ENCODE measurements at regions not wholly inside any gene's neighbourhood (a gene's known extent, or its start where the extent isn't known, plus 50 kb on each side); places are given as distances from the start of the nearest gene placed in this dataset.
A peak's percentile ranks its signal among the peaks of the same experiment; 100 is the strongest.

- Histone ChIP-seq H3K9ac (ENCODE audit: low read depth in 1 of 3, low read length in 3 of 3) (no peak overlapping the region), H3K27ac (ENCODE audit: low read depth, low read length) (no peak overlapping the region), H3K27me3 (ENCODE audit: control insufficient read depth in 3 of 3, insufficient read depth in 3 of 3, low read length in 3 of 3) (no peaks in the 10 kb centered on the region), H3K4me1 (ENCODE audit: control insufficient read depth in 3 of 3, insufficient read depth in 3 of 3, low read length in 3 of 3) (no peaks in the 10 kb centered on the region), H3K36me3 (ENCODE audit: control insufficient read depth in 3 of 3, insufficient read depth in 3 of 3, low read length in 3 of 3) (no peaks in the 10 kb centered on the region), H3K4me3 (ENCODE audit: low read length in 3 of 3) (no peak overlapping the region), H3K9me3 (ENCODE audit: control insufficient read depth in 3 of 3, low read length in 3 of 3) (no peaks in the 10 kb centered on the region)
Measured at GRCh38 chr2:9681427-9681817, 50.6 kb upstream of the YWHAQ start.

DNA sequence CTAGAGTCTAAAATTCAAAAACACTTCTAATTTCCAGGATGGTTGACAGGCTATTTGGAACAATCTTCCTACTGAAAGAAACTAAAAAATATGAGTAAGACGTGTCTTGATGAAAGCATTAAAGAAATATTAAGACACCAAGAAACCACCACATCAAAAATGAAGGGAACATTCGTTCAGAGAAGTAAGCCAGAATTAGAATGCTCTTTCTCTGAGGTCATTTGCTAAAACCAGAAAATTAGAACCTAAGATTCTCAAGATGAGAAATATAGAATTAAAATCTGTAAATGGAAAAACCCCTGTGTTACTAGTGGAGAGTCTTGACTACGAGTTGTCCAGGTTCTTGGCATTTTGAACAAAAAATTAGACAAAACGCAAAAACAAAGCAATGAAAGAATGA, 54.8 kb upstream of the YWHAQ start:
- Histone ChIP-seq H3K4me3 (ENCODE audit: low read length in 3 of 3) (no peak overlapping the region), H3K27ac (ENCODE audit: low read depth, low read length) (no peak overlapping the region), H3K27me3 (ENCODE audit: control insufficient read depth in 3 of 3, insufficient read depth in 3 of 3, low read length in 3 of 3) (no peaks in the 10 kb centered on the region), H3K9ac (ENCODE audit: low read depth in 1 of 3, low read length in 3 of 3) (no peak overlapping the region), H3K36me3 (ENCODE audit: control insufficient read depth in 3 of 3, insufficient read depth in 3 of 3, low read length in 3 of 3) (no peaks in the 10 kb centered on the region), H3K9me3 (ENCODE audit: control insufficient read depth in 3 of 3, low read length in 3 of 3) (no peaks in the 10 kb centered on the region), H3K4me1 (ENCODE audit: control insufficient read depth in 3 of 3, insufficient read depth in 3 of 3, low read length in 3 of 3) (peaks cover 0 to 2% (median 0%) of the 10 kb centered on the region in 3 donors)

GRCh38 chr2:9686061-9686460, 55.3 kb upstream of the YWHAQ start:
- H3K27me3 ChIP-seq (ENCODE audit: control insufficient read depth in 3 of 3, insufficient read depth in 3 of 3, low read length in 3 of 3): no peaks in the 10 kb centered on the region
- H3K4me3 ChIP-seq (ENCODE audit: low read length in 3 of 3): no peak overlapping the region
- no peaks in the 10 kb centered on the region for H3K36me3 ChIP-seq (ENCODE audit: control insufficient read depth in 3 of 3, insufficient read depth in 3 of 3, low read length in 3 of 3)
- H3K27ac ChIP-seq (ENCODE audit: low read depth, low read length): no peak overlapping the region
- peaks cover 0 to 2% (median 0%) of the 10 kb centered on the region in 3 donors for H3K4me1 ChIP-seq (ENCODE audit: control insufficient read depth in 3 of 3, insufficient read depth in 3 of 3, low read length in 3 of 3)
- H3K9me3 ChIP-seq (ENCODE audit: control insufficient read depth in 3 of 3, low read length in 3 of 3): no peaks in the 10 kb centered on the region
- H3K9ac ChIP-seq (ENCODE audit: low read depth in 1 of 3, low read length in 3 of 3): no peak overlapping the region

GRCh38 chr2:9690252-9690651, 59.5 kb upstream of the YWHAQ start:
- H3K36me3 ChIP-seq (ENCODE audit: control insufficient read depth in 3 of 3, insufficient read depth in 3 of 3, low read length in 3 of 3): no peaks in the 10 kb centered on the region
- H3K4me3 ChIP-seq (ENCODE audit: low read length in 3 of 3): no peak overlapping the region
- no peaks in the 10 kb centered on the region for H3K27me3 ChIP-seq (ENCODE audit: control insufficient read depth in 3 of 3, insufficient read depth in 3 of 3, low read length in 3 of 3)
- no peak overlapping the region for H3K9ac ChIP-seq (ENCODE audit: low read depth in 1 of 3, low read length in 3 of 3)
- H3K9me3 ChIP-seq (ENCODE audit: control insufficient read depth in 3 of 3, low read length in 3 of 3): no peaks in the 10 kb centered on the region
- H3K27ac ChIP-seq (ENCODE audit: low read depth, low read length): no peak overlapping the region
- H3K4me1 ChIP-seq (ENCODE audit: control insufficient read depth in 3 of 3, insufficient read depth in 3 of 3, low read length in 3 of 3): peaks cover 18 to 23% (median 22%) of the 10 kb centered on the region in 3 donors

GRCh38 chr2:9690716-9691498, 60.1 kb upstream of the YWHAQ start:
- H3K27ac ChIP-seq (ENCODE audit: low read depth, low read length): no peak overlapping the region

DNA sequence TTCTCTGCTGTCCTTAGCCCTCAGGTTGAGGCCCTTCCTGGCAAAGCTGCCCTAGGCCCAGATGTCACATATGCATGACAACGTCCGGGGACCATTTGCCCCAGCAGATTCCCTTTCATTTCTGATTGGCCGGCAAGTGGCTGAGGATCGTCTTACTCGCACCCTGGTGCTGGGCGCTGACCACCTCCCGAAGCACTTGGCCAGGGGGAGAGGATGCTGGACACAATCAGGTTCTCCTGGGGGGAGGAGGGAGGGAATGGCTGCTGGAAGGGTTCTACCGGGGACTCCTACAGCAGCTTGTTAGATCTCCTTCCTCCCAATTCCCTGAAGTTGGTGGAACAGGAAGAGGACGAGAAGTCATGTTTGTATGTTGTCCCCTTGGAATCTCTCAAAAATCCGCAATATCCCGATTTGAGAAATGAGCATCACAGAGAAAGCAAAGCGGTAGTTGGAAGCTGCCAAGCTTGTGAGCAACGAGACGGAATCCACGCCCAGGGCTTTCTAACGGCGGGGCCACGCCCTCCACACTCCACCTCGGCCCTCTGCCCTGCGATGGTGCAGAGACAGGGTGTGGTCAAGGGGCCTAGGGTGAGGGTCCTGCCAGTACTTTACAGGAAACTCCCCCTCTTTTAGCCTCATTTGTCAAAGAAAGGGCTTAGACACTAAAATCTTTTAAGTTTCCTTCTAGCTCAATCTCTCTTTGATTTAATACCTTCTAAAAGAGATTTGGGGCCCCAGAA, 61.8 kb upstream of the YWHAQ start:
- peaks cover 18 to 25% (median 22%) of the 10 kb centered on the region in 3 donors for H3K4me1 ChIP-seq (ENCODE audit: control insufficient read depth in 3 of 3, insufficient read depth in 3 of 3, low read length in 3 of 3)
- H3K27ac ChIP-seq (ENCODE audit: low read depth, low read length): peak overlapping the region; percentile 98
- H3K27me3 ChIP-seq (ENCODE audit: control insufficient read depth in 3 of 3, insufficient read depth in 3 of 3, low read length in 3 of 3): no peaks in the 10 kb centered on the region
- H3K4me3 ChIP-seq (ENCODE audit: low read length in 3 of 3): peak overlapping the region; percentile 56 to 72 (median 60)
- H3K36me3 ChIP-seq (ENCODE audit: control insufficient read depth in 3 of 3, insufficient read depth in 3 of 3, low read length in 3 of 3): no peaks in the 10 kb centered on the region
- peak overlapping the region; percentile 76 to 86 (median 76) for H3K9ac ChIP-seq (ENCODE audit: low read depth in 1 of 3, low read length in 3 of 3)
- no peaks in the 10 kb centered on the region for H3K9me3 ChIP-seq (ENCODE audit: control insufficient read depth in 3 of 3, low read length in 3 of 3)

More at GRCh38 chr2:9690716-9691498, 60.1 kb upstream of the YWHAQ start:
- no peaks in the 10 kb centered on the region for H3K27me3 ChIP-seq (ENCODE audit: control insufficient read depth in 3 of 3, insufficient read depth in 3 of 3, low read length in 3 of 3)
- no peak overlapping the region for H3K4me3 ChIP-seq (ENCODE audit: low read length in 3 of 3)
- H3K9me3 ChIP-seq (ENCODE audit: control insufficient read depth in 3 of 3, low read length in 3 of 3): no peaks in the 10 kb centered on the region
- H3K9ac ChIP-seq (ENCODE audit: low read depth in 1 of 3, low read length in 3 of 3): no peak overlapping the region
- no peaks in the 10 kb centered on the region for H3K36me3 ChIP-seq (ENCODE audit: control insufficient read depth in 3 of 3, insufficient read depth in 3 of 3, low read length in 3 of 3)
- H3K4me1 ChIP-seq (ENCODE audit: control insufficient read depth in 3 of 3, insufficient read depth in 3 of 3, low read length in 3 of 3): peaks cover 18 to 23% (median 22%) of the 10 kb centered on the region in 3 donors

DNA sequence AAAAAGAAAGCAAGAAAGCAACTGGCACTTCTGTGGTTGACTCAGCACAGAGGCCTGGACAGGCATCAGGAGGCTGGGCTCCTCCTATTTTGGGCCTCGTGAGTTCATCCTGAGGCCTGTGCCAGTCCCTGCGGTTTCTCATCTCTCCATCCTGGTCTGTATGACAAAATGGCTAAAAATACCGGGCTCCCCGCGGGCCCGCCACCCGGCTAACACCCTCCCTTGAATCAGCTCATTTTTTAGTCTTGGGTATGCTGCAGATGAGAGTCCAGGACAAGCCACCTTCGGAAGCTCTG, 62.3 kb upstream of the YWHAQ start:
- Histone ChIP-seq H3K9me3 (ENCODE audit: control insufficient read depth in 3 of 3, low read length in 3 of 3) (no peaks in the 10 kb centered on the region), H3K36me3 (ENCODE audit: control insufficient read depth in 3 of 3, insufficient read depth in 3 of 3, low read length in 3 of 3) (no peaks in the 10 kb centered on the region), H3K9ac (ENCODE audit: low read depth in 1 of 3, low read length in 3 of 3) (peak overlapping the region; percentile 76 to 86 (median 77)), H3K27ac (ENCODE audit: low read depth, low read length) (peak overlapping the region; percentile 98), H3K4me1 (ENCODE audit: control insufficient read depth in 3 of 3, insufficient read depth in 3 of 3, low read length in 3 of 3) (peaks cover 18 to 25% (median 22%) of the 10 kb centered on the region in 3 donors), H3K27me3 (ENCODE audit: control insufficient read depth in 3 of 3, insufficient read depth in 3 of 3, low read length in 3 of 3) (no peaks in the 10 kb centered on the region), H3K4me3 (ENCODE audit: low read length in 3 of 3) (peak overlapping the region; percentile 56 to 72 (median 59))

DNA sequence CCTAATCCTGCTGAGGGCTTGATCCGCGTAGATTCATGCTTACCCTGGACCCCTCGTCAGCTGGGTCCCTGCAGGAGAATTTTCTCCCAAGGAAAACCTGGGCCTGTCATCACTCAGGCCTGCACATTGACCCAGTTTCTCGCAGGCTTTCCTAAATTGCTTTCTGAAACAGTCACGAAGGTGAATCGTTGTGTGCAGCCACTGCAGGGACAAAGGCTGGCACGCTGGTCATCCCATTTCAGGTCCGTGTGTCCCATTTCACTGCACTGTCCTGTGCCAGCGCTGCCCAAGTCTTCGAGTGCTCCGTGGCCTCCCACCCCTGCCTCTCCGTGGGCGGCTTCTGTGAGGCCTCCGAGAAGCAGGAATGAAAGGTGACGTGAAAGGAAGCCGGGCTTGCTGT, 62.8 kb upstream of the YWHAQ start:
- H3K27ac ChIP-seq (ENCODE audit: low read depth, low read length): peak overlapping the region; percentile 98
- H3K4me3 ChIP-seq (ENCODE audit: low read length in 3 of 3): peak overlapping the region; percentile 7 to 56 (median 30)
- H3K4me1 ChIP-seq (ENCODE audit: control insufficient read depth in 3 of 3, insufficient read depth in 3 of 3, low read length in 3 of 3): peaks cover 18 to 25% (median 22%) of the 10 kb centered on the region in 3 donors
- H3K9ac ChIP-seq (ENCODE audit: low read depth in 1 of 3, low read length in 3 of 3): peak overlapping the region; percentile 75 to 86 (median 77)
- H3K27me3 ChIP-seq (ENCODE audit: control insufficient read depth in 3 of 3, insufficient read depth in 3 of 3, low read length in 3 of 3): no peaks in the 10 kb centered on the region
- no peaks in the 10 kb centered on the region for H3K9me3 ChIP-seq (ENCODE audit: control insufficient read depth in 3 of 3, low read length in 3 of 3)
- no peaks in the 10 kb centered on the region for H3K36me3 ChIP-seq (ENCODE audit: control insufficient read depth in 3 of 3, insufficient read depth in 3 of 3, low read length in 3 of 3)

DNA sequence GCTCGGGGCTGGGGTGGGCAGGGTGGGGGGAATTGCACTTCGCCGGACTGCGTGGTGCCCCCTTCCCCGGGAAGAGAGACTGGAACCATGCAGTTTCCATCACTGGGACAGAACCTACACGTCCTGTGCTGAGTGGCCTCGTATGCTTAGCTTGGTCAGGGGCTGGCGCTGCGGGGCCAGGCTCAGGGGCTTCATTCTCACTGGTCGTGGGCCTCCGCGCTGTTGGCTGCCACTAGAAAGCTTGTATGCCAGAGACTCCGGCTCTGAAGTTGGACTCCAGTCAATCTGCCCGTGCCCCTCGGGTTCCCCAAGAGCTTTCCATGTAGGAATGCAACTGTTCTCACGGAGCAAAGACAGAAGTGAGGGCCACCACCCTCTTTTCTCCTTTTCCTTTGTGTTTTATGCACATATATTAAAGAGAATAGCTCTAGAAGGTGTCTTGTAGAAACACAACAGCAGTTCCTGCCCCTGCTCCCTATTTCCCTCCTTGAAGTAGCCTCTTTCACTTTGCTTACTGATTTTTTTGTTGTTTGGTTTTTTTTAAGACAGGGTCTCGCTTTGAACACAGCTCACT, 64.0 kb upstream of the YWHAQ start:
- no peak overlapping the region for H3K9ac ChIP-seq (ENCODE audit: low read depth in 1 of 3, low read length in 3 of 3)
- peaks cover 18 to 25% (median 22%) of the 10 kb centered on the region in 3 donors for H3K4me1 ChIP-seq (ENCODE audit: control insufficient read depth in 3 of 3, insufficient read depth in 3 of 3, low read length in 3 of 3)
- H3K27ac ChIP-seq (ENCODE audit: low read depth, low read length): no peak overlapping the region
- H3K36me3 ChIP-seq (ENCODE audit: control insufficient read depth in 3 of 3, insufficient read depth in 3 of 3, low read length in 3 of 3): no peaks in the 10 kb centered on the region
- H3K9me3 ChIP-seq (ENCODE audit: control insufficient read depth in 3 of 3, low read length in 3 of 3): no peaks in the 10 kb centered on the region
- no peak overlapping the region for H3K4me3 ChIP-seq (ENCODE audit: low read length in 3 of 3)
- no peaks in the 10 kb centered on the region for H3K27me3 ChIP-seq (ENCODE audit: control insufficient read depth in 3 of 3, insufficient read depth in 3 of 3, low read length in 3 of 3)

GRCh38 chr2:9695941-9696340, 65.1 kb upstream of the YWHAQ start:
- Histone ChIP-seq H3K27me3 (ENCODE audit: control insufficient read depth in 3 of 3, insufficient read depth in 3 of 3, low read length in 3 of 3) (no peaks in the 10 kb centered on the region), H3K9ac (ENCODE audit: low read depth in 1 of 3, low read length in 3 of 3) (no peak overlapping the region), H3K36me3 (ENCODE audit: control insufficient read depth in 3 of 3, insufficient read depth in 3 of 3, low read length in 3 of 3) (no peaks in the 10 kb centered on the region), H3K9me3 (ENCODE audit: control insufficient read depth in 3 of 3, low read length in 3 of 3) (no peaks in the 10 kb centered on the region), H3K27ac (ENCODE audit: low read depth, low read length) (no peak overlapping the region), H3K4me3 (ENCODE audit: low read length in 3 of 3) (no peak overlapping the region), H3K4me1 (ENCODE audit: control insufficient read depth in 3 of 3, insufficient read depth in 3 of 3, low read length in 3 of 3) (peaks cover 18 to 22% (median 22%) of the 10 kb centered on the region in 3 donors)

All from skeletal muscle tissue (tissue), 3 donors.